Vagina (tissue), 2 donors: ENCODE measurements at regions not wholly inside any gene's neighbourhood (a gene's known extent, or its start where the extent isn't known, plus 50 kb on each side); places are given as distances from the start of the nearest gene placed in this dataset.

Experiments
- CTCF ChIP-seq, 3 experiments: fragments of 450-650 bp in 2 of 3; fragments of 200-600 bp in 1 of 3; sonication (generic) in 1 of 3; IDR thresholded peaks; one replicate each; pipeline ENCODE4 v1.5.1; 2017 to 2019; ENCODE audit warnings: antibody characterized with exemption in 3 of 3, mild to moderate bottlenecking in 2 of 3, moderate library complexity in 2 of 3
- POLR2A ChIP-seq, 2 donors: fragments of 450-650 bp; IDR thresholded peaks; one replicate each; pipeline ENCODE4 v1.6.1; 2017; ENCODE audit warnings: antibody characterized with exemption in 2 of 2, mild to moderate bottlenecking in 2 of 2, moderate library complexity in 2 of 2

- TF ChIP-seq POLR2A (IDR thresholded peaks at IDR 0.05) (no peak), CTCF (IDR thresholded peaks at IDR 0.05) (no peak)
These were observed 692.6 kb downstream of the VRK1 start for GRCh38 chr14:97489750-97490149.
